ENCODE measurements at regions not wholly inside any gene's neighbourhood (a gene's known extent, or its start where the extent isn't known, plus 50 kb on each side); places are given as distances from the start of the nearest gene placed in this dataset.

- DNase-seq (ENCODE audit: low read depth in 1 of 2, low spot score in 2 of 2) = peak in 1 of 2 experiments; percentile 2
- peak; percentile 45 for FAIRE-seq
- TF ChIP-seq ASH2L (IDR thresholded peaks at IDR 0.05; ENCODE audit: low read length) (no peak), FOSL1 (IDR thresholded peaks at IDR 0.05; ENCODE audit: insufficient read depth, low read depth, low read length) (no peak), RAD21 (IDR thresholded peaks at IDR 0.05 in 1 of 2, conservative IDR thresholded peaks at IDR 0.05 in 1 of 2; ENCODE audit: low read depth in 2 of 2, low read length in 2 of 2) (peak; percentile 28 to 47), EP300 (IDR thresholded peaks at IDR 0.05; ENCODE audit: borderline replicate concordance in 1 of 2, low read depth in 2 of 2, low read length in 2 of 2) (no peak), CHD2 (IDR thresholded peaks at IDR 0.05; ENCODE audit: low read length) (no peak), MAFK (IDR thresholded peaks at IDR 0.05; ENCODE audit: low read depth, low read length) (no peak), JUN (IDR thresholded peaks at IDR 0.05; ENCODE audit: low read depth, low read length) (no peak), GABPA (IDR thresholded peaks at IDR 0.05; ENCODE audit: borderline replicate concordance, insufficient read depth, low read length) (no peak), CTCF (IDR thresholded peaks at IDR 0.05; ENCODE audit: control extremely low read depth in 1 of 3, insufficient read depth in 1 of 3, low read depth in 1 of 3, low read length in 3 of 3) (peak in 2 of 3 experiments; percentile 8 to 41; a peak in 2 of 4 replicates), YY1 (IDR thresholded peaks at IDR 0.05; ENCODE audit: low read depth, low read length) (0 out of 2 replicates have a peak, but pooled peaks have one; percentile 18), CTBP2 (IDR thresholded peaks at IDR 0.05; ENCODE audit: borderline replicate concordance, insufficient read depth, insufficient read length, low read length) (no peak)
Measured at GRCh38 chr4:124943938-124944337, 231.4 kb upstream of the ANKRD50 start.

More at GRCh38 chr4:124943938-124944337, 231.4 kb upstream of the ANKRD50 start:
- H3K4me1 ChIP-seq (replicated peaks in 1 of 4; ENCODE audit: control insufficient read depth in 3 of 4, insufficient read depth in 4 of 4, low read length in 3 of 4) = no peaks in the 10 kb centered on the region
- WGBS, 2 experiments (ENCODE audit: extremely low coverage in 1 of 2, insufficient coverage in 1 of 2, insufficient read length in 1 of 2, insufficient replicate concordance in 2 of 2, low coverage in 1 of 2, low lambda C conversion rate in 2 of 2, missing lambda C conversion rate in 1 of 2) = 91% methylated on average over 7 of the region's 7 CpGs; no CpG with 5 or more reads in 1 of the 2 experiments
- H2BK5ac ChIP-seq (ENCODE audit: low read depth, low read length) = no peak overlapping the region
- H3K27ac ChIP-seq (ENCODE audit: low read depth, low read length) = no peak overlapping the region
- H2BK15ac ChIP-seq (ENCODE audit: low read length) = no peak overlapping the region
- no peaks in the 10 kb centered on the region for H4K20me1 ChIP-seq (replicated peaks in 1 of 2; ENCODE audit: control insufficient read depth in 1 of 2, insufficient read depth in 2 of 2, low read length in 2 of 2)
- no peaks in the 10 kb centered on the region for H3K9me3 ChIP-seq (ENCODE audit: insufficient read depth in 2 of 2, low read depth in 1 of 2, low read length in 1 of 2)
- no peak overlapping the region for H4K91ac ChIP-seq (replicated peaks; ENCODE audit: insufficient read length, low read length)
- no peak overlapping the region for H2BK120ac ChIP-seq (replicated peaks; ENCODE audit: low read depth, low read length)
- CTCF ChIA-PET (ENCODE audit: partially characterized antibody) = interaction anchor here (0.9 kb wide), 1 partner anchor 225 kb away, joined by 4 read pairs; no protein-coding TSS in a partner anchor
- no peak overlapping the region for H4K5ac ChIP-seq (ENCODE audit: insufficient read length, low read depth, low read length)
- no peak overlapping the region for H3K18ac ChIP-seq (ENCODE audit: extremely low read depth, low read length)
- no peaks in the 10 kb centered on the region for H3K27me3 ChIP-seq (replicated peaks in 1 of 4; ENCODE audit: control insufficient read depth in 3 of 4, extremely low read depth in 1 of 4, insufficient read depth in 3 of 4, low read length in 3 of 4)
- H3K14ac ChIP-seq (ENCODE audit: insufficient read length) = no peak overlapping the region
- no peak overlapping the region for H2AK5ac ChIP-seq (ENCODE audit: low read depth, low read length)
- H3K56ac ChIP-seq (replicated peaks; ENCODE audit: insufficient read length, low read depth, low read length) = no peak overlapping the region
- H2AFZ ChIP-seq (ENCODE audit: low read length) = no peak overlapping the region; the same call in 1 of the 2 replicates
- H3K4ac ChIP-seq (replicated peaks; ENCODE audit: insufficient read length, low read depth, low read length) = no peak overlapping the region
- H3K23me2 ChIP-seq (ENCODE audit: low read depth, low read length) = no peaks in the 10 kb centered on the region
- no peaks in the 10 kb centered on the region for H3K36me3 ChIP-seq (ENCODE audit: control insufficient read depth in 2 of 4, insufficient read depth in 4 of 4, low read length in 3 of 4)
- H3K9ac ChIP-seq (replicated peaks in 1 of 4; ENCODE audit: extremely low read depth in 1 of 4, low read depth in 3 of 4, low read length in 3 of 4) = no peak overlapping the region
- no peak overlapping the region for H3K23ac ChIP-seq (ENCODE audit: insufficient read length)
- no peaks in the 10 kb centered on the region for H3K79me1 ChIP-seq (ENCODE audit: low read depth, low read length)
- no peak overlapping the region for H2BK12ac ChIP-seq (ENCODE audit: low read depth, low read length)
- no peak overlapping the region for H3K4me3 ChIP-seq (ENCODE audit: extremely low read depth in 1 of 4, insufficient read depth in 2 of 4, low read depth in 3 of 4, low read length in 4 of 4)
- H4K8ac ChIP-seq (ENCODE audit: extremely low read depth, insufficient read depth, low read length) = no peak overlapping the region
- H3K79me2 ChIP-seq (ENCODE audit: control insufficient read depth in 1 of 2, insufficient read depth in 2 of 2, low read length in 2 of 2) = no peaks in the 10 kb centered on the region
- POLR2A ChIA-PET (ENCODE audit: partially characterized antibody) = no interaction called here
- H2BK20ac ChIP-seq (ENCODE audit: low read length) = 0 out of 2 replicates have a peak overlapping the region, but pooled peaks have one; percentile 63
- H3K4me2 ChIP-seq (ENCODE audit: insufficient read depth in 1 of 2, low read depth in 2 of 2, low read length in 2 of 2) = no peak overlapping the region

All from H1 (cell line).